ENCODE measurements at regions not wholly inside any gene's neighbourhood (a gene's known extent, or its start where the extent isn't known, plus 50 kb on each side); places are given as distances from the start of the nearest gene placed in this dataset.

DNA sequence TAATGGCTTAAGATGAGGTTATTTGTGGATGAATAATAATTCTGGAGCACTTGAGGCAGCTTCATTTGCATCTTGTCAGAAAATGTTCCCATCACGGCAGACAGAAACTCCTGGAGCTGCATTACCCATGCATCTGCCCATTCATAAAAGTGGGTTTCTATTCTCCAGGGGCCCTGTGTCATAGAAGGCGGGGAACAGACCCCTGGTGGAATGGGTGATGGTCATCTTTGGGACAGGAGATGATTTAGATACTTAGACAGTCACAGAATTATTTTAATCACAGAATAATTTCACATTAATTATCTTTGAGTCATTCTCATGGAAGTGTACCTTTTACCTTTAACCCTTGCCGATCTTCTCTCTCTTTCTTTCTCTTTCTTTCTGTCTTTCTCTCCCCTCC is 980.7 kb upstream of the TMEM132C start:
- DNase-seq (ENCODE audit: low read depth in 2 of 2): no peak

DNA sequence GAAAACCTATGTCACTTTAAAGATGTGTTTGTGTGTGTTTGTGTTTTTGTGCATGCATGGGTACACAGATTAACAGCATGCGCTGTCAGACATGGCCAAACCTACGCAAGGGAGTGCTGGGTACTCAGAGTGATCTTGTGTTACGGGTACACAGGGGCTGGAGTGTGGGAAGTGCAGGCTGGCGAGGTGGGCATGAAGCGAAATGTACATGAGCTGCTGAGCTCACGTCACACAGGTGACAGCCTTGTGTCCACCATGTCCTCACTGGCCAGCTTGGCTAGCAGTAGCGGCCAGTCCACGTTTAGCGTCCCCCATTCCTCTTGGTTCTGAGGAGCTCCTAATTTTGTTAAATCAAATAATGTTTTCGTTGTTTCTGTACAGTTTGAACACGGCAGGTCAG is 979.7 kb upstream of the TMEM132C start:
- no peak for DNase-seq (ENCODE audit: low read depth in 2 of 2)

DNA sequence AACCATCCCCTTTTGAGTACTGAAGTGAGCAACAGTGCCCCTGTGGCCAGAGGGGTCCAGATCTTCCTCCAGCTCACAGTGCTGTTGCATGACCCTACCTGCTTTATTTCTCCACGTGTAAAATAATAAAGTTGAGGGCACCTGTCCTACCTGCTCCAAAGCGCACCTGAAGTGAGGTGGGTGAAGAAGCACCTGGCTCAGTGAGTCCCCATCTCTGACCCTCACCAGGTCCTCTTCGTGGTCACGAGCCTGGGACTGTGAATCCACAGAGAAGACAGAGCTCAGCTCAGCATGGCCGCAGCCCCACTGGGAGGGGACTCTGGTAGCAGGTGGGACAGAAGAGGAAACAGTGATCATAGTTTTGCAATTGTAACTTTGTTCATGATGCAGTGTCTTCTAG is 976.7 kb upstream of the TMEM132C start:
- DNase-seq (ENCODE audit: low read depth in 2 of 2): no peak

DNA sequence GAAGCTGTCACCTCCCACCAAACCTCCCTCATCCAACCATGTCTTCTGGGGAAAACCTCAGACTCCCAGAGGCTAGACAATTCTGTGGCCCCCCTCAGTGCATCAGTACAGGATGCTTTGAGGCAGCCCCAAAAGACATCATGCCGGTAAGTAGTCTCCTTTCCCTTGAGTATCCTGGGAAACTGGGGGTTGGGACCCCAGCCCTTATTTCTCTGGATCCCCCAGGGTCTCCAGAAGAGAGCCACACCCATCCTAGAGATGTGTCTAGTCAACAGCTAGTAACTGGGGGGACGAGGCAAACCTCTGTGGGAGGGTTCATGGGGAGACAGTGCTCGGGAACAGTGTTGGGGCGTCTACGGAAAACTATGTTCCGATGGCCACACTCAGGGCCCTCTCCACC is 974.2 kb upstream of the TMEM132C start:
- no peak for DNase-seq (ENCODE audit: low read depth in 2 of 2)

DNA sequence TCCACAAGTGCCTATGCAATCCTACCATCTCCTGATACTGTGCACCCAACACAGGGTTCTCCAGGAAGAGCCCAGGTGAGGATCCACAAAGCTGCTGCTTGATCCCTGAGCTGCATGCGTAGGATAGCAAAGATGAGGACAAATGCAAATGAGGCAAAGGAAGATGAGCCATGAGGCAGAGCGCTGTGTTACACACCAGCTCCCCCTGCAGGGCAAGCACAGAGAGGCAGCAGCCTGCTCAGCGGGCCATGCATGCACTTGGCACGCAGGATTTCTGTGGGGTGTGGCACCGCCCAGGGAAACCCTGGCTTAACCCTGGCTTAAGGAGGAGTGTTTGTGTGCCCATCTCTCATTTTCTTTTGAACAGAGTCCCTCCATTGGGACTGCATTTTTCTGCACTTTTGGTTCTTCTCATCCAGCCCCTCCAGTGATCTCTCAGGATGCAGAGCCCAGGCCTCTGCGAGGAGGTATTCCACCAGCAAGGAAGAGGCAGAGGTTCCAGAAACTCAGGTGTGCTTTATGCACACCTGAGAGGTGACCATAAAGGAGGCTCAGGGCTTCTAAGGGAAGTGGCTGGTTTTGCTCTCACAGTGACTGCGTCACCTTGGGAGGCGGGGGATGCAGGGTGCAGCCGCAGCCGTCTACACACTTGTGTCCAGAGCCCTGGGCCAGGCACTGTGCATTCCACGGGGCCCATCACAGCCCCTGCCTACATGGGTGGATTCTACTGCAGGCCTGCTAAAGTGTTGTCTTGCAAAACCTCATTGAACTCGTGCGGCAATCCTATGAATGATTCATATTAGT is 973.3 kb upstream of the TMEM132C start:
- DNase-seq (ENCODE audit: low read depth in 2 of 2): peak in 1 of 2 donors; percentile 16

DNA sequence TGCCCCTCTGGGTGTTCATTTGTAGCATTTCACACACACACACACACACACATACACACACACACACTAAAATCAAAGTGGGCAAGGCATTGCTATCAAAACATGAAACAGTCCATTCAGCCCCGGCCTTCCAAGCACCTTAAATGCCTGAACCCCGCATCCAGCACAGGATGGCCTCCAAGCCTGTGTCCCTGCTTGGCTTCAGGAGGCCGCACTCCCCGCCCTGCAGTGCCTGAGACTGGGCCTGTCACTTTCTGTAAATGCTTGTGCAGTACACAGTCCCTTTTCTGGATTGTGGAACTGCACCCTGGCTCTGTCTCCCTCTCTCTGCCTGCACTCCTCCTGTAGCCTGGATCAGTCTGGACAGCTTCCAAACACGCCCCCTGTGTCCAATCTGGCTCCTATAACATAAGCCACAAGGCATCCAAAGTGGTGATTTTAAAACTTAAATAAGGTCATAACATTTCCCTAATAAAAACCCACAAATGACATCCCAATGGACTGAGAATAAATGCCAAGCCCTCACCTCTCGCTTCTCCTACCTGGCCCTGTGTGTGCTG is 972.2 kb upstream of the TMEM132C start:
- no peak for DNase-seq (ENCODE audit: low read depth in 2 of 2)

DNA sequence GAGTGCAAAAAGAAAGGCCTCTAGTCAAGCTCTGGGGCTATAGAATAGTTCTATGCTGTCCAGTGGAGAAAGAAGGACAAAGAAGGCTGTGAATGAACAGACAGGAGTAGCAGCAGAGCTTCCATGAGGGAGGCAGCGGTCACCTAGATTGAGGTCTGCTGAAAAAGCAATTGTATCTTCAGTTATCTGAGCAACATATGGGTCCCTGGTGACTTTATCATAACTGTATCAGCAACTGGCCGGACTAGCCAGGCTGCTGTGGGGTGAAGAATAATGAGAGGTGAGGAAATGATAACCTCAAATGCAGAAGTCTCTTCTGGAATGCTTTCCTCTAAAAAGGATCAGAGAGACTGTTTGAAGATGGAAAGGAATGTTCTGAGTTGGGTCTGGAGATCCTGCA is 971.3 kb upstream of the TMEM132C start:
- DNase-seq (ENCODE audit: low read depth in 2 of 2): no peak

DNA sequence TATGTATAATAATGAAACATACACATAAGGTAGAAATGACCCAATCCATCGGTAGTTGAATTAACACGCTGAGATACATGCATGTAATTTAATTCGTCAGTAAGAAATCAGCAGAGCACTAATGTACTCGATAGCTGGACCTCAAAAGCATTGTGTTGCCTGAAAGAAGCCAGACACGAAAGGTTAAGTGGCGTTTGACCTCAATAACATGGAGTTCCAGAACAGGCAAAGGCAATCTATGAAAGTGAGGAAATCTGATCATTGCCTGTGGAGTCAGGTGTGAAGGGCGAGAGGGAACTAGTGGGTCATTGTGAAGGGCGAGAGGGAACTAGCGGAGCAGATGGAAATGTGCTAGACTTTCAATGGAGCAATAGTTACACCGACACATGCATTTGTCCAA is 970.4 kb upstream of the TMEM132C start:
- no peak for DNase-seq (ENCODE audit: low read depth in 2 of 2)

DNA sequence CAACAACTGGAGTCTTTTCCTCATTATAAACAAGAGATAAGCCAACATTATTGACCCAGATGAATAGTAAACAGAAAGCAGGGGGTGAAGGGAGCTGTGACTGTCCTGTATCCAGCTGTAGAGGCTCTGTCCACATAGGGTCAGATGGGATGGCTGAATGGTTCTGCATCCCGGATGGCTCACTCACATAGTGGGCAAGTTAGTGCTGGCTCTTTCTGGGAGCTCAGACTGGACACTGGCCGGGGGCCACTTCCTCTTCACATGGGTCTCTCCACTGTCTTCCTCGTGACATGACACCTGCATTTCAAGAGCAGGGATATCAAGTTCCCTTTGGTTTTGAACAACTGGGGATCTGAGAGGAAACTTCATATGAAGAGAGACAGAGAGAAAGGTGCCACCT is 969.6 kb upstream of the TMEM132C start:
- DNase-seq (ENCODE audit: low read depth in 2 of 2): no peak

DNA sequence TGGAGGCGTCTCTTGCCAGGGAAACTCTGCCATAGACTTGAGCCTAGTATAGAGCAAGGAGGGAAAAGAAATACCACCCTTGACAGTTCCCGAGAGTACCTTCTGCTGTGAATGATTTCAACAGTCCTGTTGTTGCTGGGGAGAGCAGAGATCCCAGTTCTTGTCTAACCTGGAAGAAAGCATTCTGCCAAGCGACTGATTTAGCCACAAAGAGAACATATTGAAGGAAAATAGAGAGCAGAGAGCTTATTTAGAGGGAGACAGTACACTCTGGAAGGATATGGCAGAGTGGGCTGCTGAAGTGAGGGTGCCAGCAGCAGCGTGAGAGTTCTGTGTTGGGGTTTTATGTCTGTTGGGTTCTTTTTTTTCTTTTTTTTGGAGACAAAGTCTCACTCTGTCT is 966.9 kb upstream of the TMEM132C start:
- no peak for DNase-seq (ENCODE audit: low read depth in 2 of 2)

DNA sequence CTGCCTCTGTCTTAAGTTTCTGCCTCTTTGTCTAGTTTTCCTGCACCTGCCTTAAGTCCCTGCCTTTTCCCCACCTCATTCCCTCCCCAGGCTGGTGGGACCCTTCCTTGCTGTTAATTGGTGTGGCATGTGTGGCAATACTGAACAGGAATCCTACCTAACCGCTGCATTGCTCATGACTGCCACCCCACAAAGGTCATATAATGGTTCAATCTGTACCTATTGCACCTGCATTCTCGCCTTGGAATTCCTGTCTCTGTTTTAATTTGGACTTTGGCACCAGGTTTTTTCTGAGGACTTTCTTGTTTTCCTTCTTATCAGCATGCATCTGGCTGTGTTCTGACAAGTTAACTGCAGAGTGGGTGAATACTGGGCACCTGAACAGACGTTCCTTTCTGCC is 966.2 kb upstream of the TMEM132C start:
- no peak for DNase-seq (ENCODE audit: low read depth in 2 of 2)

DNA sequence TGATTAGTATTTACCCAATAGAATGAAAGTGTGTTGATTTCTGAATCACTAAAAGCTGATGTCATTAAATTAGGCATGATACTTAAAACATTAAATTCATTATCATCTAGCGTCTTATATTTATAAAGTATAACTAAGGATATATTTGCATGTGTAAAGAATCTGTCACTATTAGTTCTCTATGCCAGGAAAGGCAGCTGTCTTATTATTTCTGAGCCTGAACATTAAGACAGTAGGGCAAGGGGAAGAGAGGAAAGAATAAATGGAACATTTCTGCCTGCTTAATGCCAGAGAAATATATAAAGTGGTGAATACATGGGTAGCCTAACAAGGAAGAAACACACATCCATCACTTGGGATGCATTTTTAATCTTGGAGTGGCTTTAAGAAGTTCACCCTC is 965.1 kb upstream of the TMEM132C start:
- no peak for DNase-seq (ENCODE audit: low read depth in 2 of 2)

DNA sequence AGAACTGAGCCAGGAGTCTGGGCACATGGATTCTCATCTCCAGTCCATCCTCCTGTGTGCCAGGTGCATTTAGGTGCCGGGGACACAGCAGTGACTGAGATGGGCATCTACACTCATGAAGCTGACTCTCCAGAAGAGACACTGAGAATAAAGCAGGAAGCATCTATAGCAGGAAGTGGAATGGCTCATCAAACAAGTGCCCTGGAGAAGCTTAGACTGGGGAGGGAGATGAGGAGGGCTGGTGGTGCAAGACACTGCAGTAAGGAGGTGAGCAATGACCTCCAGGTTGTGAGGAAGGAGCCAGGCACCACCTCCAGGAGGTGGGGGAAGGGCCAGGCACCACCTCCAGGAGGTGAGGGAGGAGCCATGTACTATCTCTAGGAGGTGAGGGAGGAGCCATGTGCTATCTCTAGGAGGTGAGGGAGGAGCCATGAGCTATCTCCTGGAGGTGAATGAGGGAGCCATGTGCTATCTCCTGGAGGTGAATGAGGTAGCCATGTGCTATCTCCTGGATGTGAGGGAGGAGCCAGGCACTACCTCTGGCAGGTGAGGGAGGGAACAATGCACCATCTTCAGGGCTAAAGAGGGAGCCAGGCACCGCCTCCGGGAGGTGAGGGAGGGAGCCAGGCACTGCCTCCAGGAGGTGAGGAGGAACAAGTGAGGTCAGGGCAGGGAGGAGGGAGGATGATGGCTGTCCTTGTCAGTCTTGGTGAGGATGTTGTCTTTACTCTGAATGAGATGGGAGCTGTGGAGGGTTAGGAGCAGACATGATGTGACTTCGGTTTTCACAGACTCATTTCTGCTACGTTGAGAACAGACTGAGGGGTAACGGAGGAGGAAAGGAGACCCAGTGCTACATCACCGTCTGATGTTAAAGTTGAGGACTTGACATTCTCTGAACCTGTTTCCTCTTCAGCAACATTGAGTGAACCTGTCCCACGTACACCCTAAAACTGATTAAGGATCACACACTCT is 961.9 kb upstream of the TMEM132C start:
- no peak for DNase-seq (ENCODE audit: low read depth in 2 of 2)

DNA sequence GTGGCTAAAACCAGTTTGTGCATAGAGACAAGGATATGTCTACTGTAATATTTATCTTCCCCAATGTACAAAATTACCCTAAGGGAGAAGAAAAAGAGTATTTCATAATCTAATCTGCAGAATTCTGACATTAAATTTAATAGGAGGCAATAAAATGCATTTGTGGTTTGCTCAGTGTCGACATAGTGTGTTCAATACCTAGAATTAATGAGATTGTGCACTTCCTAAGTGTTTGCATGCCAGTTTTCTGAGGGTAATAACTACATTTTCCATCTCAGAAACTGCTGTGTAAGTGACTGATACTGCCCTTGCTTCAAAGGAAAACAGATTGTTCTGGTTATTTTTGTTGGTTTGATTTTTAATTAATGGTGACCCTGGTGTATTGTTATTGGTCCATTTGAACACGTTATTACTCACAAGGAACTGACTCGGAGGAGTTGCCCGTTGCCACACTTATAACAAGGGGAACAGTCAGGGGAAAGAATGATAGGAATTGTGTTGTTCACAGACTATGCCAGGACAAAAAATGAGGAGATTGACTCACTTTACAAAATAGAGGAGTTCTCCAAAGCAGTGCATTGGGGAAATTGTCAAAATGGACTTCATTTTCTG is 960.3 kb upstream of the TMEM132C start:
- no peak for DNase-seq (ENCODE audit: low read depth in 2 of 2)

DNA sequence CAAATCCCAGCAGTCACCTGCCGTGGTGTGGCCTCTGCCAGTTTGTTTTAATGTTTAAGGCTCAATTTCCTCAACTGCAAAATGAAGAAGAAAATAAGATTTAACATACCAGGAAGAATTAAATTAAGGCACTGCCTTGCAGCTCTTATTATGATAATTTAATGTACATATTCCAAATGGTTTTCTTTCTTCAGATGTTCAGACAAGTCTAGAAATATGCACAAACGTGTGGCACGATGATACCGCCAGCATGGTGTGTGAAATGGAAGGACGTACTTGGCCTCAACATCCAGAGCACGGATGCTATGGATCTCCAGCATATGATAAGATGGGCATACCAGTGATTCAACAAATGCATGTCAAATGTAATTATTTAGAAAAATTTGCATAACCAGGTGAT is 959.4 kb upstream of the TMEM132C start:
- no peak for DNase-seq (ENCODE audit: low read depth in 2 of 2)

DNA sequence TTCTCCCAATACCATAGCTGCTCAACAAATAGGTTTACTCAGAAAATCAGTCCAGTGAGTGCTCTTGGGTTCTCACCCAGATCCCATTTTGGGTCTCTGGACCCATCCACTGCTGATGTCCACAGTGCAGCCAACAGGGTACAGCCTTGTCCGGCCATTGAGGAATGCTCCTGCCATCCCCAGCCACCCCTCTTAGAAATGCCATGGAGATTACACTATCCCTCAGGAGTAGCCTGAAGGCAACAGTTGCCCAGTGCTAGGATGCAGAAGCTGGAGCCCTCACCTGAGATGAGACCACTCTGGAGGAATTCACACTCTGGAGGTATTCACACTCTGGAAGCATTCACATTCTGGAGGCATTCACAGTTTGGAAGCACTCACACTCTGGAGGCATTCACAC is 958.8 kb upstream of the TMEM132C start:
- DNase-seq (ENCODE audit: low read depth in 2 of 2): no peak

DNA sequence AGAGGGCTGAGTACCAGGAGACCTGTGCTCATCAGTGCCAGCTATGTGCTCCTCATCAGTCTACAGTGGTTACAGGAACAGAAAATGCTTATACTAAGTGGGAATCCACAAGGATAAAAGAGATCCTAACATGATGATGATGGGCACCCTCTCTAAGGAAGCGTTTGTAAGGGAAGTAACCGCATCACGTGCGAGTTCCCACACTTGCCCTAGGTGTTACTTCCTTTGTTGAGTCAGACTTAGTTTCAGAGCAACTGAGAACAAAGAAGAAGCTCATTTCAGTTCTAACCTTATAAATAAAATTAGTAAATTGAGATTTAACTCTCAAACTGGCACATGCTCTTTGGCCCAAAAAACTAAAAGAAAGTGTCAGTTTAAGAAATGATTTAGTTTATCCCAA is 956.4 kb upstream of the TMEM132C start:
- no peak for DNase-seq (ENCODE audit: low read depth in 2 of 2)

DNA sequence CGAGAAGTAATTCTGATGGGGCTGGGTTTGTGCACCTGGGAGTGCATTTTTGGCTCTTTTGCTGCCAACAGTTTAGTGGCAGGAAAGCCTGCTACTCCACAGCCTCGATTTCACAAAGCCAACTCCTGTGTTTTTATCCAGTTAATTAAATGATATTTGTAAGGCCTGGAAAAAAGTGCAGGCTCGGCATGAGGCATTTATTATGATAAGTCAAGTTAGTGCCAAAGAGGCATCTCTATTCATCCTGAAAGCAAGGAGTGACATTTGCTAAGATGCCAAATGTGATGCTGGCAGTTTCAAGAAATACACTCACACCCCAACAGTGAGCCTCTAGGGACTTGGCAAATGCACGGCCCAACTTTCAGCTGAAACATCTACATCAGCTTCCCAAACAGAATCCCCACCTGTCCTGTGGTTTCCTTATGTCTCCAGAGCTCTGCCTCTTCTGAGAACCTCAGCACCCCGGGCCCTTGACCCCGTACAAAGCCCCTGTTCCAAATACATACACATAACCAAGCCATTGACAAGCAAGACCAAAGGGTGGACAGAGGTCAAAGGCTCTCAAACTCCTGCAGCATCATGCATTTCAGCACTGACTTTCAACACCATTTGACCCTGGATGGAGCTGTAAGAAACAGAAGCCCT is 955.1 kb upstream of the TMEM132C start:
- no peak for DNase-seq (ENCODE audit: low read depth in 2 of 2)

DNA sequence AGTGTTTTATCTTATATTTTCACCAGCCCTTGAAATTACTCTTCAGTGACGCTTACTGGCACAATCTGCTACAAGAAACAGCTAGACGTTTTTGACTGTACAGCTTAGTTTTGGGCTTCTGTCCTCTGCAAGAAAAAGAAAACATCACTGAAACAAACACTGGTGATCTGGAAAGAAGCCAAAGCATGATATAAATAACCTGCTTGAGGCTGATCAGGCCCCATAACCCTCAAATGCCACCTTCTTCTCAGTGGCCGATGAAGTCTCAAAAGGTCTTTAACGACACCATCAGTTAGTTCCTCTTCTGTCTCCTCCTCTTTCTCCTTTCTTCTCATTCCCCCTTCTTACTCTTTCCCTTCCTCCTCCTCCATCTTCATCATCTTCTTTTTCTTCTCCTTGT is 942.3 kb upstream of the TMEM132C start:
- no peak for DNase-seq (ENCODE audit: low read depth in 2 of 2)

DNA sequence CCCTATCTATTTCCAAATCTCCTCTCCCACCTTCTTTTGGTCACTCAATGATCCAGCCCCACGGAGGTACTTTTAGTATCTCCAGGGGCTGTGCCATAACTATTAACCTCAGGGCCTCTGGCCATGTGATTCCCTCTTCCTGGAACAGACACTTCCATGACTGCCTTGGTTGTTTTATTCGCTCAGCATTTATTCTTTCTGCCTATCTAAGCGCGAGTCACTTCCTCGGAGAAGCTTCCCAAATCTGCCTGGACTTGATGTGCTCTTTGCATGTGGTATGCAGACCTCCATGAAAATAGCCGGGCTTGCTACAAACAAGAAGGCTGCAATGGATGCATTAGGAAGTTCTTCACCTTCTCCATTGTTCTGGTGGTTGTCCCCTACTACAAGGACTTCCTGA is 939.0 kb upstream of the TMEM132C start:
- DNase-seq (ENCODE audit: low read depth in 2 of 2): no peak

DNA sequence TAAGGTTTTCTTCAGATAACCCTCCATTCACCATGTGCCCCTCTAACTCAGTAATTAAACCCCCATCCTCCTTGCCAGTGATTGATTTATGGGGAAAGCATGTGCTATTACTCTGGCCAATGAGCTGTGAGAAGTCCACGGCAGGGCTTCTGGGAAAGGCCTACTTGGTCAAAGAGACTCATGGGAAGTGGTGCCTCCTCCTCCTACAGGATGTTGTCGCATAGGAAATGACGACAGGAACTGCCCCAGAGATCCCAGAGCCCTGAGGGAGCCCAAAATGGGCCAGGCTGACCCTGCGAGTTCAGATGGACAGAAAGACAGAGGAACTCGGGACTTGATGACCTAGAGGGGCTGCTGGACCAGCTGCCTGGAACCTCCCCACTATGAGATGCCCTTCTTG is 938.1 kb upstream of the TMEM132C start:
- DNase-seq (ENCODE audit: low read depth in 2 of 2): no peak

DNA sequence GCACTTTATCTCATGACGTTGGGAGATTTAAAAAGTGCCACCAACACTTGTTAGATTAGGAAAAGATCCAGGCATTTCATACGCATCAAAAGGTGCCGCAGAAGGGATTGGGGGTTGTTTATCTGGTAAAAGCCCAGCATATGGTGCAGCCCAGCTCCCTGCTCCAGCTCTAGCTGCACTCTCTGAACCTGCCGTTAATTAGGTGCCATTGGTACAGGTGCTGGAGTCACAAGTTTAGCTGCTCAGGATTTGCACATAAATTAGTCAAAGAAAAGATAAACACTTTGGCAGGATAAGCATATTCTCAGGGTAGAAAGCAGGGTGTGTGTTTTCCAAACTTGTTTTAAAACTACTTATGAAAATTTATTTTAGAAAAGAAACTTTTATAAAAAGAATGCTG is 932.6 kb upstream of the TMEM132C start:
- no peak for DNase-seq (ENCODE audit: low read depth in 2 of 2)
